ENCODE measurements at regions not wholly inside any gene's neighbourhood (a gene's known extent, or its start where the extent isn't known, plus 50 kb on each side); places are given as distances from the start of the nearest gene placed in this dataset.
A peak's percentile ranks its signal among the peaks of the same experiment; 100 is the strongest.

DNA sequence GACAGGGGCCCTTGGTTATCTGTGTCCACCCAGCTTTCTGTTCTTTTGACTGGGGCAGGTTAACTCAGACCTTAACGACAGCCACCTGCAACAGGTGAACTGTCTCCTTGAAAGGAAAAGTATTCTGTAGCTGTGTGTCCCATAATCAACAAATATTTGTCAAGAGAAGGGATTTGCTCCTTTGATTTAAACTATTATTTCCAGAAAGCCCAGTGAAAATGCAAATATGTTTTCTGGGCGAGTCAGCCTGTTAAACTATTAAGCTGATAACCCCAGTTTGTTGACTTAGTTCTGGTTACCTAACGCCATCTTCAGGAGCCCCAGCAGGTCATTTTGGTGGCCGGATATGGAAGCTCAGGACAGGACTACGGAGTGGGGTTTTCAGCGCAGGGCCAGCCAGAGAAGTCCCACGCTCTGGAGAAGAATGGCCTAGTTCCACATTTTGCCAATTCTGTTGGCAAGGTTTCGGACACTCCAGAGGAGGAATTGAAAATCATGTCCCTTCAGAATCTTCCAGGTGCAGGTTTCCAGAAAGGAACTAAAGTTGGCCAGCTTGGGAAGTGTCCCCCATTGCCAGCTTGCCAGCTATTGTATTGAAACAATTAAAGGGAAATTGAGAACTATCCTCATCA, 54.5 kb downstream of the ADRA2A start:
- no peak for DNase-seq

DNA sequence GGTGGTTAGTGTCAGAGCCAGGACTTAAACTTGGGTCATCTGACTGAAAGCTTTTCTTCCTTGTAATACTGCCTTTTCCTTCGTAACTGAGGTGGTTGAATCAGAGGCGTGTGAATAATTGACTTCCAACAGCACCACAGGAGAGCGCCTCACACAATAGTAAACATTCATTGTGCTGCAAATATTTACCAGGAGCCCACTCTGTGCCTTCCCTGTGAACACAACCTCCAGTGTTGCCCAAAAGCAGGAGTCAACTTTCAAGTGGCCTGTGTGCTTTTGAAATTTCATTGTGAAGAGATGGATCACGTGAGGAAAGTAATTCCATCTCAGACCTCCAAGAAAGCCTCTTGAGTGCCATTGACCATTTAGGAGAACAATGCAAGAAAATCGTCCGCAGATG, 60.2 kb downstream of the ADRA2A start:
- DNase-seq: peak; percentile 81

DNA sequence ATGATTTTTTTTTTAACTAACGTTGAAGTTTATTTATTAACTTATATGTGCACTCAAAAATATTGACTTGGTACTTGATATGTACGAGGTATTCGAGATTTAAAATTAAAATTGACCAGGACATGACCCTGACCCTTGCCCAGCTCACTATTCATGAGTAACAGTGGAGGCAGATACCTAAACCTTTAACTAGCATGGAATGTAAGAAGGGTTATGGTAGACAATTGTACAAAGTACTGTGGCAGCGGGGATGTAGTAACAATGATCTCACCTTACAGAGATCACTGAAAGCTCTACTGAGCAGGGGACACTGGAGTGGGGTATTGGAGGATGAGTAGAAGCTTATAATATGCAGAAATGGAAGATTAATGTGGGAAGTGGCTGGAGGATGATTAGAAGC, 60.8 kb downstream of the ADRA2A start:
- no peak for DNase-seq

DNA sequence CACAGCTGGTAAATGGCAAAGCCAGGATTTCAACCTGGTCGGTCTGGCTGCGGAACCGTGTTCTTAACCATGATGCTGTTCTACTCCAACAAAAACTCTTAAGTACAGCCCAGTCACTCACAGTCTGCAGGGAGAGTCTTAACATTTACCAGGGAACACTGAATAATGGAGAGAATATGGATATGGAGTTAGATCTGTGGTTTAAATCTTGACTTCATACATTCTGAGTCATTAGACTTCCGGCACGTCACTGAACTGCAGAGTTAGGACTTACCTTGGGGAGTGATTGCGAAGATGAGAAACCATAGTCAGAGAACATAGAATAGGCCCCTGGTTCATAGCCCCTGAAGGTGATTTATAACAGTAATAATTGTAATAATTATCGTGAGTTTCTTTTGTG, 61.7 kb downstream of the ADRA2A start:
- no peak for DNase-seq

DNA sequence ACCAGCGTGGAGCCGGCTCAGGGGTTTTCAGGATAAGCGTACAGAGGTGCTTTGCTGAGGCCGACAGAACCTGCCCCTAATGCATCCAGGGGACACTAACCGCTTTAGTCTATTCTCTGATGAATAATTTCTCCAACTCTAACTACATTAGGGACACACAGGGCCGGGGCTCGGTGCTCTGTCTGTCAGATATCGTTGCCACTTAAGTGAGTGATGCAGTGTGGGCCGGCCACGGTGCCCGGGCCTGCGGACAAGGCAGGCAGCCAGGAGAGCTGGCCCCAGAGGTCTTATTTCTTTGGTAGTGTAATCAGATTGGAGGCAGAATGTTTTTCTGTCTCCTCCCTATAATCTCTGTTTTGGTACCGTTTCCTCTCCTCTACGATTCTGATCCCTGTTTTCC, 62.7 kb downstream of the ADRA2A start:
- DNase-seq: no peak

DNA sequence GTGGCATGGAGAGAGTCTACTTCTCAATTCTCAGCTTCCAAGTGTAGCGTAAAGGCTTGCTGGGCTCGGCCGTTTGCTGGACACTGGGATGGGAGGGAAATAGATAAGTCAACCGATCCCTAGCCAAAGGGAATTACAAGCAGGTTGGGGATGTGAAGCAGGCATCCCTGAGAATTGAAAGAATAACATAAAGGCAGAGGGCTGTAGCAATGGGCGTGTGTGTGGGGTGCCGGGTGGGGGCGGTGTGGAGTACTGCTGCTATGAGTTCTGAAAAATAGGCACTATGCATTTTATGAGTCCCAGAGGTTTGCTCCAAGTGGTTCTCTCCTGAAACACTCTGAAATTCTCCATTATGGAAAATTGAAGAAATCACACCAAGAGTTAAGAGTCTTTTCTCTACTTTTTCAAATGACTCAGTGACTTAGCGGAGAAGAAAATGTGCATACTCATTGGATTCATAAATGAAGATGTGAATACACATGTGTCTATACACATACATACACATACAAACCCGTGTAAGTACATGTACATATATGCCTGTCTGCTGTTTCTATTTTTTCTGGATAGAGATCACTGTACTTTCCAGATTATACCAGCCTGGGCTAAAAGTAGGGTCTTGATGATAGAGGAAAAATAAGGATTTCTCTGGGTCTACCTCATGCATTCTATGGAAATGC, 65.4 kb downstream of the ADRA2A start:
- DNase-seq: no peak

DNA sequence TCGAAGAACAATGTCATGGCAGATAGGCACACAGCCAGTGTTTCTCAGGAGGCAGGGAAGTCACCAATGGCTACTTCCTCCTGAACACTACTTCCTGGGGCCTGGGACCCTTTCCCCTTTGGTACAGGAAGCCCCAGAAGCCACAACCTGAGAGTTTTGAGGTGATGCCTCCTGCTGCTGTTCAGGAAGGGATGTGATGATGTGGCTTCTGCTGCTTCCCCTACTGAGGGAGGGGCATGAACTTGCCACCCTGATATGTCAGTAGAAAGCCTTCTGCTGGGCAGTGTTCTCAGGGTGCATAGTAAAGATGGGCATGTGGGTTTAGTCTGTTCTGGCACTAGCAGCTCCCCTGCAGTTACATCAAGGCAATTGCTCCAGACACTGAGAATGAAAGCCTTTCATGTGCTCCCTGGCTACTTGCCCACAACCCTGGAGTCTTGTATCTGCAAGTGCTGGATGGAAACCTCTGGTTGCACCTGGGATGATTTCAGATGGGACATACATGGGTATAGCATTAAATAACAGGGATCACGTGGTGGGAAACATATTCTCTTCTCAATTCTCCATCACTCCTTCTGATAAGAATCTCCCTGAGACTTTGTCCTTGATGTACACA, 69.3 kb downstream of the ADRA2A start:
- no peak for DNase-seq

DNA sequence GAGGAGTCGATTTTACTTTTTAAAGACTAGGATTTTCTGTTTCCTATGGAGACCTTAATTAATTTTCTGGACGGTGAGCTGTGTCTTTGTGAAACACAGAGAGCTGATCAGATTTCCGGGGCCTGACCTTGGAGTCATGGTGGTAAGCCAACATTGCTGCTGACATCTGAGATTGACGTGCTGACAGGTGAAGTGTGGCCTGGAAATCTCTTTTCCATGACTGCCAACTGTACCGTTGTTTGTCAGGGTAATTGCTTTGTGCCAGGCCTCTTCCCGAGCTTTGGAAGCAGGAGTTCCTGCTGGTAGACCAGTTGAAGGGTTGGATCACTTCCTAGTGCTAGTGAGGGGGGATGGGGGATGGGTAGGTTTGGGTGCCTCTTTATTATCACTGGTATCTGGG, 71.2 kb downstream of the ADRA2A start:
- no peak for DNase-seq

DNA sequence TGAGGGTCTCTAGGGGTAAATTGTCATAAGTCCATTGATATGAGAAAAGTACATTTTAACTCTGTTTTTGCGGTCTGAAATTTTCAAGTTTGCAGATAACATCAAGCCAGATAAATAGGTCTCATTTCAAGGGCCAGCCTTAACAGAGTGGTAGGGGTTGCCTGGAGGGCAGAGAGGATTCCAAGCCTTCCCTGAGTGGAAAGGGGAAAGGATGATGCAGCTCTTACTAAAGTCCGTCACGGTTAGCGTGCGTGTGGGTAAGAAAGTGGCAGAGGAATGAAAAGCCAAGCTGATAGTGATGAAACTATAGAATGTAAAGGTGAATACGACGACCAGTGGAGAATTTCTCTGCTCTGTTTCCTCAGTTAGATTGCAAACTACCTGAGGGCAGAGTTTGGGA, 71.6 kb downstream of the ADRA2A start:
- no peak for DNase-seq

DNA sequence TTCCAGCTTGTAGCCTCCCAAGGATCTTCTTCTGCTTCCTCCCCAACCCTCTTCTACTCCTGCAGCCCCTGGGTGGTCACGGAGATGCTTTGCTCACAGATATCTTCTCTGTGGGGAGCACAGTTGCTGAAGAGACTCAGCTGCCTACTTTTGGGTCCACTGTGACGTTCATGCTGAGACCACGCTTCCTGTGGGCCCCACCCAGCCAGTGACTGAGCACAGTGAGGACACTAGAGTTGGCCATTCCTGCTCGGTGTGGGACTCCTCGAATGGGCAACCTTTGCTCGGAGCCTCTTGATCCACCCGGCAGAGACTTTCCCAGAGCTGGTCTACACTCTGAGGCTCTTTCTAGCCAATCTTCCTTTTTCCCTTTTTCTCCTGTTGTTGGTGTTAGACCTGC, 73.9 kb downstream of the ADRA2A start:
- no peak for DNase-seq

DNA sequence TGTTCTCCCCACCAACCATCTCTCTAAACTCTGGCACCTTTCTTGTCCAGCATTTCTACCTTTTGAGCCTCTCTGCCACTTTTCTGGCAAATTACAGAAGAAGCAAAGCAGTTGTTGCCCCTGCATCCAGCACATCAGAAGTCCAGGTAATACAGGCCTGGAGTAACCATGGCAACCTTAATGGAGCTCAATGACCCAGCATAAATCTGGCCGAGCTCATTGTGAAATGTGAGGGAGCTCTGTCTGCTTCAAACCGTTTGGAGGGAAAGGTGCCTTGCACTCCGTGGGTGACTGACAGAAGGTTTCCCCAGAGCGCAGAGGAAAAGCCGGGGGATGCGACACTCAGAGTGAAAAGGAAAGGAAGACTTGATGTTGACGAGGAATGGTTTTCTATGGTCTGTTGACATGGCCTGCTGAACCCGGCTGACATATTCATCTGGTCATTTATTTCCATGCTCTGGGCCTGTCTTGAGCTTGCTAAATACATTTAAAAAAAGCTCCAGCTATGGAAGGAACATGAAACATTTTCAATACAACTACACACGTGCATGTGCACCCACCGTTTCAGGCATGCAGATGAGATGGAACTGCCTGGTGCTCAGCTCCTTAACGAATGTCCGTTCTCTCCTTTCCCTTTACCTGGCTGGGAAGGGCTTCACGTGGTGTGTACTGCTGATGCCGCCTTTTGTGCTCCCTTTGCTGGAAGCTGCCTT, 74.9 kb downstream of the ADRA2A start:
- DNase-seq: no peak

DNA sequence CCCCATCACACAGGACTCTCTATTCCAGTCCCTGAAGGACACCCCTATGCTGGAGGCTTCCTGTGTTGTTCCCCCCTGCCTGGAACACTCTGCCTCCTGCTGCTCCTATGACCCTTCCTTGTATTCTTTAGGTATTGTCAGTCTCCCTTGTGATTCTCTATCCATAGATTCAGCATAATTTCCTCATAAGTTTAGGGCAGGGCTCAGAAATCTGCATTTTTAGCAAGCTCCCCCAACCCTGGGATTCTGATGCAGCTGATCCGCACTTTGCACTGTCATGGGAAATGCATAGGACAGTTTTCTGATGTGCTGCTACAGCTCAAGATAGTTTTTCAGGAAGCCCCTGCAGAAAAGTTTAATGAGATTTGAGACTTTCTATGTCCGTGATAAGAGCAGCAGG, 79.9 kb downstream of the ADRA2A start:
- no peak for DNase-seq

DNA sequence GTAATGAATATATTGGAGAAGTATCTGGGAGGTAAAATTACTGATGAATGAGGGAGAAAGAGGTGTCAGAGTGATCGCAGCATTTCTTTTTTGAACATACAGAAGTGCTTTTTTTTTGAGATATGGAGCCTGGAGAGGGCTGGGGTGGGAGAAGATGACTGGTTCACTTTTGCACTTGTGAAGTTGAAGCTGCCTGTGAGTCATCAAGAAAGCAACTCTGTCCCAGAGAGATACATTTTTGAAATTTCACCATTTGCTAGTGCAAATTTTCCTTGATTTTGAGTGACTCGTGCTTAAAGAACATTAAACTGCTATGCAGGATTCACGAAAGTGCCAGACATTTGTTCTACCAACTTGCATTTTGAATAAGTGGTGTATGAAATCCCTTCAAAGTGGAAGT, 81.8 kb downstream of the ADRA2A start:
- DNase-seq: no peak

DNA sequence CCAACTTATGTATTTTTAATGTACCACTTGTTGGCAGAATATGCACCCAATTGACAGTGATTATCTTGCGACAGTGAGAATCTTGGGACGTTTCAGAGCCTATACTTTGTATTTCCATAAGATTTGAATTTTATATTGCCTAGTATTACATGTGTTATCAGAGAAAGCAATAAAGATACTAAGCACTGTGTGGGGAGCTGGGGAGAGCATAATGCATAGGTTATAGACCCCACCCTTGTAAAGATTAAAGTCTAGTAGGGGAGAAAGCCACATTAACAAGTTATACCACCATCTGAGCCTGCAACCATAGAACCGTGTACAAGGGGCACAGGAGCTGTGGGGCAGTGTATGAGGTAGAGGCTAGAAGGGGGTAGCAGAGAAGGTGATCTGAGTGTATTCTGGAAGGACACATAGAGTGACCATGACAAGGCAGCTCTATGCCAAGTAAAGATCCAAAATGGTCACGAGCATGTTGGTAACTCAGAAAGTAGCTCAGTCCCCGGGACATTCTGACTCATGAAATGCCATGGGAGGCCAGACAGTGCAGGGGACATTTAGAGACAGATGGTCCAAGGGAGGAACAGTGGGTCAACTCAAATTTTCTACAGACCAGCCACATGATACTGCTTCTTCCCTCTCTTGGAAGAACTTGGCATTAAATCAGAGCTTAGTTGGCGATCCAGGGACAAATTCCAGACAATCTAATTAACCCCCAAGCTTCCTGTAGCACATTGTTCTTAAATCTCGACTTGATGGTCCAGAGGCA, 84.5 kb downstream of the ADRA2A start:
- DNase-seq: no peak

DNA sequence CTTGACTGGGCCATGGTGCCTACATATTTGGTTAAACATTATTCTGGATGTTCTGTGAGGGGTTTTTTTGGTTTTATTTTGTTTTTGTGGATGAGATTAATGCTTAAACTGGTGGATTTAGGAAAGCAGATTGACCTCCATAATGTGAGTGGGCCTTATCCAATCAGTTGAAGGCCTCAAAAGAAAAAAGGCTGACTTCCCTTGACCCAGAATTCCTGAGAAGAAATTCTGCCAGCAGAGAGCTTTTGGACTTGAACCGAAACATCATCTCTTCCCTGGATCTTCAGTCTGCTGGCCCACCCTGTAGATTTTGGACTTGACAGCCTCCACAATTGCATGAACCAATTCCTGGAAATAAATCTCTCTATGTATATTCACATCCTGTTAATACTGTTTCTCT, 94.4 kb downstream of the ADRA2A start:
- no peak for DNase-seq

DNA sequence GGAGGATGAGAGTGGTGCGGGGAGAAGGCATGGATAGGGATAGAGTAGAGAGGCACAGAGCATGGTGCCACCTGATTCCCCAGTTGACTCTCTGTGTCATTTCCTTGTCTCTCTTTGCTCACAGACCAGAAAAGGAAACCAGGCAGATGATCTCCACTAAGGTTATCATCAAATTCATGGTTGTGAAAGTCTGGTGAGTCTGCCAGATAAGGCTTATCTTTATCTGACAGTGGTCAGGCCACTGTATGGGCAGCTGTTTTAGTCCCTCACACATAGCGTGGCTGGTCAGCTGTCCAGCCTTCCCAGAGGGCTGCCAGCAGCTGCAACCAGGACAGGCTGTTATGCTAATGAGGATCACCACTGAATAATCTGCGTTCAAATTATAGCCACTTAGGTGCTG, 99.0 kb downstream of the ADRA2A start:
- no peak for DNase-seq

DNA sequence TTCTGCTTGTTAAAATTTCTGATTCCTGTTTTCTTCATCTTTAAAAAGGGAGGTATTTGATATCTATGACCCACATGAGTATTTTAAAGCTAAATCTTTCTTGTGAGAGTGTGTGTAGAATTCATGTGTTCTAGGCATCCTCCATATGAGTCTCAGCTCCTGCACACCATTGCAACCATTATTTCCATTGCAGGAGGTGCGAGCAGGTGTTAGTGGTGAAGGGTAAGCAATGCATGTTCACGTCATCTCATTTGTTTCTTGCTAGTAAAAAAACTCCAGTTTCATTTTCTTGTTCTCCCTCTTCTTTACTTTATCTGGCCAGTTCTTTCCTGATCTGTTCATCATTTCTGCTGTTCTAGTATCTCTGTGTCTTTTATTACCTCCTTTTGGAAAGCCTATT, 100.5 kb downstream of the ADRA2A start:
- no peak for DNase-seq

DNA sequence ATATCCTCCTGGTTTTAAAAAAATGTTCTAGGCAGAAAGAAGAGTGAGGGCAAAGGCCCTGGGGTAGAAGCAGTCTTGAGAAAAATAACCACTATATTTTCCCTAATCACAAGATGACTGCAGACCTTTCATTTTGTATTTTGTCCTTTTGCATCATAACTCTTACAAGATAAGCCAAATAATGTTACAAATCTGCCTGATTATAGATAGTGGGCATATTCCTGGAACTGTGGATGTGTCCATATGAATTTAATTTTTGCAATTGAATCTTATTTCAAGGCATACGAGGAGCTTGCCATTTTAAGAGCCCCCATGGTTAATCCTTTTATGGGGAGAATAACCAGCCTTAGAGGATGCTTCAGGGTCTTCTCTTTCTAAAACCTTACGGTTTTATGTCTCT, 102.7 kb downstream of the ADRA2A start:
- no peak for DNase-seq

DNA sequence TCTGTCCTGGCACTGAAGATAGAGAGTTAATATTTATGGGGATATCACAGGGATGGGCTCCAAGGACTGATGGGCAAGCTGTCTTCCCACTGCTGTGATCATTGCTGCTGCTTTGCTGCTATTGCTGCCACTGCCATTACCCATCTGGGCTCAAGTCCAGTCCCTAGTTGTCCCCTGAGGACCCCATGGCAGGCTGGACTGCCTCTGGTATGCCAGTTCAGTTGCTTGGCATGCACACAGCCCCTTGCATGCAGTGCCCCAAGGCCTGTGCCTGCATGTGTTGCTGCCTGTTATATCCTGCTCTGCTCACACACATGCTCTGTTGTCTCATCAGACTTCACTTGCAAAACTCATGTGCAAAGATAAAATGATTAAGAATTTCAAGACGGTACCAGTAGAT, 109.5 kb downstream of the ADRA2A start:
- DNase-seq: no peak

DNA sequence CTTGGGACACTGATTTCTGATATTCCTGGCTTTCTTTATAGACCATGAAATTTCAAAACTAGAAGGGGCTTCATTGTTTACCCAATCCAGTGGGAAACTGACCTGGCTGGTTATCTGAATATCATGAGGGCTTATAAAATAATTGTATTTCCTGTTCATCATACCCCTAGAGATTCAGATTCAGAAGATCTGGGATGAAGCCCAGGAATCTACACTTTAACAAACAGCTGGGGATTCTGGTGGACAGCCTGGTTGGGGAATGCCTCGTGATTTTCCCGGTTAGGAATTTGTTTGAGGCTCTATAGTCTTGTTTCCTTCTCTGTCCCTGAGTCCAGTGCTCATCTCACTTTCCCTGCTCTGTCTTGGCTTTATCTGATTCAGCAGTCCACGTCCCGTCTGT, 110.3 kb downstream of the ADRA2A start:
- DNase-seq: no peak

DNA sequence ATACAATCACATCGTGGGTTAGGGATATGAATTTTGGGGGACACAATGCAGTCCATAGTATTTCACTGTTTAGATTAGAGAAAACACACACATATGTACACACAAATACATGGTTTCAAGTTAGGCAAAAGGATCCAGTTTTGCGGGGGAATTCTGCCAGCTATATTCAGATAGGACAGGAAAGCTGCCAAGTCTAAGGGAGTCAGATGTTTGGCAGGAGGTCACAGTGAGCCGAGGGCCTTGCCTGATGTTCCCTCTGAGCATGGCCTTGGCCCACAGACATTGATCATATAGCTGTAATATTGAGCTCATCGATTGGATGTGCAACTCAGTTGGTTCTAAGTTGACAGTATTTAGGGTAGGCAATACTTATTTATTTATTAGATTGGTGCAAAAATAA, 122.8 kb downstream of the ADRA2A start:
- DNase-seq: no peak

DNA sequence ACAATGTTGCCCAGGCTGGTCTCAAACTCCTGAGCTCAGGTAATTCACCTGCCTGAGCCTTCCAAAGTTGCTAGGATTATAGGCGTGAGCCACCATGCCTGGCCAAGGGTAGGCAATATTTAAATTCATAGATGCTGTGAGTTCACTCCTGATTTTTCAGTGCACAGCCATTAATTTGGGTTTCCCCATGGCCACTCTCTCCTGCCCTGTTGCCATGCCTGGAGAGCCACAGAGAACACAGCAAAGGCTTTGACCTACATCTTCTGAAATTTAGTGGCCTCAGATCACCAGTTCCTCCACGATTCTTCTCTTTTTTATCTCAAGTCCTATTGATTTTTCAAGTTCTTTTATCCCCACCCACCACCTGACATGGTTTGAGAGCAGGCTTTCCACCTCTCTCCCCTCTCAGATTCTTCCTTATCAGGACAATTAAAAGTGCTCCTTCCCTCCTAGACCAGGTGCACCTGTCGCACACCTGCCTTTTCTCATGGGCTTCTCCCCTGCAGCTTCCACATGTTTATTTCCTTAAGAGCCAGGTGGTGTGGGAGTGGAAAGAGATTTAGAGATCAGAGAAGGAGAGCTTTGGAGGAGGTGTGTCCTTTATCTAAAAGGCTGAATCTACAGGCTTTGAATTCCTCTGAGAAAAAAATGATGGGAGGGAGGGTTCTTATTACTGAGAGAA, 123.8 kb downstream of the ADRA2A start:
- peak; percentile 87 for DNase-seq

DNA sequence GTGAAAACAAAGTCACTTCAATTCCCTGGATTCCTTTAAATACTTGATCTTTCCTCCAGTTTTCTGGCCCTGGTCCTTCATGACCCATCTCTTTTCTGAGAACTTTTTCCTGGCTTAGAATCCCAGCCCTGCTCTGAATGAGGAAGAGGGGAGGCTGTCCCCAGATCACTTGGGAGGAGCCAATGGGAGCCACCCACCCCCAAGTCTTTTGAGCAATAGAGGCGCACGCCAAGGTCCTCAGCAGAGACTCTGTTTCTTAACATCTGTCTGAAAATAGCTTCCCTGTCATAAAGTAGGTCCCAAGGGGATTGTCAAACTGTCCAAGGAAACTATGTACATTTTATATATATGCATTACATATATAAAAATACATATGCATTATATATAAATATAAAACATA, 126.8 kb downstream of the ADRA2A start:
- no peak for DNase-seq
